HT1080 (cell line): ENCODE measurements at regions not wholly inside any gene's neighbourhood (a gene's known extent, or its start where the extent isn't known, plus 50 kb on each side); places are given as distances from the start of the nearest gene placed in this dataset.
"Not testable (repeated sequence)": the region's sequence is repeated elsewhere in the genome, so short reads cannot be mapped to it uniquely, and the experiment has no call there.

Experiments
- DNase-seq: peaks from one replicate; pipeline ENCODE4 v3.0.0-alpha.2; 2015; ENCODE audit warnings: low read depth

GRCh38 chr2:58601017-58601416 lies 359.9 kb upstream of the FANCL start:
- DNase-seq, result peak; percentile 42

DNA sequence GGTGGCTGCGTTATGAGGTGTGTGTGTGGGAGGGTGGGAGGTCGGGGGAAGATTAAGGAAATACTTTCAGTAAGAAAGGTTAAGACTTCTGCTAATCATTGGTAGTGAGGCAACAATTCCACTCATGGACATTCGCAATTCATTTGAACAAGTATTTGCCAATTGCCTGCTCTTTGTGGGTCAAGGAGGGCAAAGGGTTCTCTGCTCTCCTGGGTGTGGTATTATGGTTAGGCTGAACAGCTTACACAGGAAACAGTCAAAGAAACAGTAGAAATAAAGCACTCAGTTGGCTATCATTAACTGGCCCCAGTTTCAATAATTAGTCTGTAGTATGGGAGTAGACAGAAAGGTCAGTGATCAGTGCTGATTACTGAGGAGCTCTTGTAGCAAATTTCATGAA lies 357.0 kb upstream of the FANCL start:
- DNase-seq, result no peak

GRCh38 chr2:58595714-58596113 lies 354.6 kb upstream of the FANCL start:
- DNase-seq, result no peak

DNA sequence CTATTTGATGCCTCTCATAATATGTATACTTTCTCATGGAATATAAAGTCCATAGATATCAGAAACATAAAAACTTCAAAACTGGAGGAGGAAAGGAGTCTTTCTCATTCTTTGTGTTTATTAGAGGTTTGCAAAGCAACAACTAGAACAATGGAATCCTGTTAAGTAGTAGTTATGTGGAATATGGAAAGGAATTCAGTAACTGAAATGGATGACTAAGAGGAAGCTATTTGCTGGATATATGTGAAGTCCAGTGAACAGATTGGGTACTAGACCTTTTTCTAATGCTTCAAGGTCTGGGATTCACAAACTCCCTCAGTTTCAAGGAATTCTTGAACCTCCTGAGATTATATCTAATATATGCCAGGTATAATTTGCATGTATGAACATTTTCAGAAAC lies 353.6 kb upstream of the FANCL start:
- peak; percentile 55 for DNase-seq

GRCh38 chr2:58594175-58594574 lies 353.1 kb upstream of the FANCL start:
- peak; percentile 30 for DNase-seq

GRCh38 chr2:58586178-58586577 lies 345.1 kb upstream of the FANCL start:
- DNase-seq, result not testable (repeated sequence)

DNA sequence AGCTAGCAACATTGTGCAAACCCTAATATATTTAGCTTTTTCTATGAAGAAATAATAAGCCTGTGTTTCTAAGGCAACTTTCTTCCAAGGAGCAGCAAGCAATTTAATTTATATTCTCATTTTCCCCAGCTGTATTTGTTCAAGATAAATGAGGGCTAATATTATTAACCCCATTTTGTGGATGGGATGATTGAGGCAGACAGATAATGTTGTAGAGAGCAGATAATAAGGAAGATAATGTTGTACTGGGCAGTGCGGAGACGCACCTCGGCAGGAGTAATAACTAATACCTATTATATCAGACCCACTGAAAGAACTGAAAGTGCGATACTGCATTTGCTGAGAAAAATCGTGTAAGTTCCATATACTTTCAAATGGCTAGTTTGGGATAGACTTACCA lies 344.1 kb upstream of the FANCL start:
- DNase-seq, result no peak

DNA sequence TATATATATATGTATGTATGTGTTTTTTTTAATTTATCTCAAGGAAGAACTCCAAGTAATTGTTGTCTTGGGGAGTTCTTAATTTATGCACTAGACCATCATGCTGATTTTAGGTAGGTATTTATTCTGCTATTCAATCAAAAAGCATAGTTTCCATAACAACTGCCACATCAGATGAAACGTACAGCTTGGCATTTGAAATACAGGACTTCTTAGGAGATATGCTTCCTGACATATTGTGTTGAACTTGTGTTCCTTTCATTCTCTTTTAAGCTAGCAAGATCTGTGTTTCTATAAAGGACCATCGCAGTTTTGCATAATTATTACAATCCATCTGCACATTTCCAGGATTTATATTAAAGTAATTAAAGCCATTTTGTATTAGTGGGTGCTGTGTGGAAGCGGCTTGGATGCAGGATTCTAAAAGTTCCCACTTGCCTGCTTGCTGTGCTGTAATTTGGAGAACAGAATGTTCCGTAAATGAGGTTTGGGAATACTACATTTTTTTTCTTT lies 343.5 kb upstream of the FANCL start:
- no peak for DNase-seq

DNA sequence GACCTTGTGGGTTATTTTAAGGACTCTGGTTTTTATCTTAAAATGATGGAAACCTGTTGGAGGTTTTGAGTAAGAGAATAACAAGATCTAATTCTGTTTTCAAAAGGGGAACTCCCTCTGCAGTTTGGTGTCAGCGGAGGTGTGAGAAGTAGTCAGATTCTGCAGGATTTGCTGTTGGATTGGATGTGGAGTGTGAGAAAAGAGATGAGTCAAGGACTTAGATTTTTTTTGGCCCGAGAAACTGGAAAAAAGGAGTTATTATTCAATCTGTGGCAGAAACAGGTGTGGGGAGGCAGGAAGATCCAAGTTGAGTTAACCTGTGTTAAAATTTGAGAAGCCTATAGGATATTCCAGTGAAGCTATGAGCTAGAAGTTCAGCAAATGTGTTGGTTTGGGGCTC lies 337.2 kb upstream of the FANCL start:
- DNase-seq, result no peak

GRCh38 chr2:58574873-58575272 lies 333.7 kb upstream of the FANCL start:
- no peak for DNase-seq

GRCh38 chr2:58572731-58573130 lies 331.6 kb upstream of the FANCL start:
- DNase-seq, result no peak

DNA sequence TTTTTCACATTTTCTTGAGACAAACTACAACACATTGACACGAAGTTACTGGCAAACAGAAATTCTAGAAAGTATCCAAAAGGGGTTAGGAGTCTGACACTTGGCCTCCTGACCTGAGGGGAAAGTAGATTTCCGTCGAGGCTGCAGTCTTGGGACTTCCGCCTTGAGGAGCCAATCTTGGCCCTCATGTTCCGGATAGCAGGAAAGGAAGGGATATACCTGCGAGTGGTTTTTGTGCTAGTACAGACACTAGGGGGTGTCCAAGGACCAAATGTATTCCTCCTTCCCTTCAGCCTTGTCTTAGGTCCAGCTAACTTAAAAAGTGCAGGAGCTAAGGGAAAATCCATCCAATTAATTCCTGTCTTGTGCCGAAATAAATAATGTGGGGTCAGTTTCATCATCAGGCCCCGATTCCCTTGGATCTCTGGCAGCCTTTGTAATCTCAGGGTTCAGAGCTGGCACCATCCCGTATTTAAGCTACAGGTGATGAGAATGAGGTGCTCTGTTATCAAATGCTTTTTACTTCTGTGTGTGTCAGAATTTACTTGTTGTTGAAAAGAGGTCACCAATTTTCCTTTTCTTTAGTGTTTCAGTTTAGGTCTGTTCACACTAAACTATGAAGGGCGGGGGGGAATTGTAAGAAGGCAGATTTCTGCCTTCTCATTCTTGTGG lies 330.2 kb upstream of the FANCL start:
- peak; percentile 83 for DNase-seq

- peak; percentile 17 for DNase-seq
Measured at GRCh38 chr2:58569475-58570185, 328.5 kb upstream of the FANCL start.

DNA sequence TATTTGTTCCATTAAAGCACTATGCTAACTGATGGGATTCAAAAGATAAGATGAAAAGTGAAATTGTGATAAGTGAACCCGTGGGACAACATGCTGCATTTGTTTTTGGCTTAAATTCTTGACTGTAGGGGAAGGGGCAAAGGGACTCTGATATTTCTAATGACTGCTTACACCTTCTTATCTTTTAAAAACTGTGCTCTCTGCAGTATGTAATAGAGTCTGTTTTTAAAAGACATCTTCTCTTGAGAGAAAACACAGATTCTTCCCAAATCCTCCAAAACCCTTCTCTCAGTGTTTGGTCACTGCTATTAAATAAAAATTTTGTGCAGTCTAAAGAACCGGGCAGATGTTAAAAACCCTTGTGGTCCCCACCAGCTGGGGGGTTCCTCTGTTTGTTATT lies 327.8 kb upstream of the FANCL start:
- DNase-seq, result no peak

- DNase-seq, result no peak
Measured at GRCh38 chr2:58562276-58562675, 321.2 kb upstream of the FANCL start.

GRCh38 chr2:58560531-58560930 lies 319.4 kb upstream of the FANCL start:
- DNase-seq, result no peak

GRCh38 chr2:58558881-58559280 lies 317.8 kb upstream of the FANCL start:
- no peak for DNase-seq

GRCh38 chr2:58557176-58557575 lies 316.1 kb upstream of the FANCL start:
- DNase-seq, result no peak

DNA sequence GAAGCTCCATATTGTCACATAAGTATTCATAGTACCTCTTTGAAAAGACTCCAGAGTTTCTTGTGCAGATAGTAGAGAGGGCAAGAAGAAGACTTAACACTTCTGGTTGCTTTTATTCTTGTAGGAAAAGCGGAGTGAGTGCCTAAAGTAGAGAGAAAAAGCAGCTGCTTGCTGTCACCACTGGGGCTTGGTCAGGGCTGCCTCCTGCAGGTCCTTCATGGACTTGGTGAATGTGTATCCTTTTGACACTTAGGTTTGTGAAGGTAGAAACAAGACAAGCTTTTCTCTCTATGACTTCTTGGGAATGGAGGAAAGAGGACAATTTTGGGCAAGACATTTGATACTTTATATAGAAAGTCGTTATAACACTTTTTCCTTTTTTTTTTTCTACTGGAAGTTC lies 312.8 kb upstream of the FANCL start:
- DNase-seq, result no peak

- DNase-seq, result no peak
Measured at GRCh38 chr2:58553522-58553921, 312.4 kb upstream of the FANCL start.

DNA sequence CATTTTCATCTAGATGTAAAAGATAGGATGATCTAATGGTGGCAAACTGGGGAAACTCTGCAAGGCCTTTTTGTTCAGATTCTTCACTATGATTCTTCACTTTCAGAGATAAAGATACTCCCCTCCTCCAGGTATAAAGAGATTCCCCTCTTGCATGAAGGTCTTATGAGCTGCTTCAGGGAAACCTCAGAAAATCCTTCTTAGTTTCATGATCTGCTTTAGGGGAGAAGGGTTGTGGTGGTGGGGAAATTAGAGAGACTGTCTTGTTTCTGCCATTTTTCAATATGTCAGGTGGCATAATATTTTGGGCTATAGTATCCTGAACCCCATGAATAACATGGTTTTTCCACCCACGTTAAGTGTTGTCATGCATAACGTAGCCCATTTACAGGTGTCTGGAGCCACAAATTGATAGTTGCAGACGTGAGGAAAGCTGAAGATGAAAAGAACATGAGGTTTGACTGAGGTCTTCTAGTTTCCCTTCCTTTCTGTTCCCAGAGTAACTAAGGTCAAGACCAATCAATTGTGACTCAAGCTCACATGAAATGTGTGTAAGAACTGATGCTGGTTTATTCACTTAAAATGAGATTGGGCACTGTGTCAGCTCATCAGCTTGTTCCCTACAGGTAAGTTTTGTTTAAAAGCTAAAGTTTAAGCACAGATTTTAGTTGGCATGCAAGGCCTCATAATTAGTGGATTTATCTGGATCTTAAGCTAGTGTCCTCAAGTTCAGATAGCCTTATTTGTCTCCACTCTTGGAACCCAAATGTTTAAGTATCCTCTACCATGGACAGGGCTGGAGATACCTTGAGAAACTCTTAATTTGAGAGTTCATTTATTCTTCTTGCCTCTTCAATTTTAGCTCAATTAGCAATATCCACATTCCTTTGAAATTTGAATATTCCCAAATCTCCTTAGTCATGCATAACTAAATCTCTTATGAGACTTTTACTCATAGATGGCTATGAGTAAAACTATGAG lies 304.5 kb upstream of the FANCL start:
- DNase-seq, result no peak

- no peak for DNase-seq
Measured at GRCh38 chr2:58543442-58543841, 302.3 kb upstream of the FANCL start.
